ENCODE measurements at regions not wholly inside any gene's neighbourhood (a gene's known extent, or its start where the extent isn't known, plus 50 kb on each side); places are given as distances from the start of the nearest gene placed in this dataset.

DNA sequence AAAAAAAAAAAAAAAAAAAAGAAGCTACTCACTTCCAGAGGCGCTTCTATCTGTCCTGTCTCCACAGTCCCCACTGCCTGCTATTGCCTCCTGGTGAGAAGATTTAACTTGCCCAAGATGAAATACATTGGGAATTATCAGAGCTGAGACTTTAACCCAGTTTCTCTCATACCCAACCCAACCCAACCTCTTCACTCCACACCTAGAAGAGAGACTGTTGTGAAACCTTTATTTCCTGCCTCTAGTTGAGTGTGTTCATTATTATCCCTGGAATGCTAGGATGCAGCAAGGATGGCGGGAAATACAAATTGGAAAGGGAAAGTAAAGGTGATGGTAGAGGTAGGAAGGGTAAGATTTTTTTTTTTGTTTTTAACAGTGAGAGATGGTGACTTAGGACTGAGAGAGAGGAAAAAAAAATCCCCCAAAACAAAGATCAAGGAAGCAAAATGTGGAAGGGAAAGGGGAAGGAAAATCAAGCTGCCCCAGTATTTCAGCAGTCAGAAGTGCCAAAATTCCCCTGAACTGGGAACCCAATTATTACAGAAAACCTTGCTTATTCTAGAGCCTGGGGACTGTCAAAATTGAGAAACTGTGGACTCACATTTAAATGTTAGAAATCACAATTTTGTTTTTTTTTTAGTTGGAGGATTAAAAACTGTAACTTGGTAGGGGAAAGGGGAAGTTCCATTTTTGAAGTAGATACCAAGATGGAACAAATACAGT is 253.0 kb downstream of the PTTG2 start:
- TF ChIP-seq ZNF274 (IDR thresholded peaks at IDR 0.05; ENCODE audit: low read depth, low read length) = no peak
- no peak overlapping the region for H3K4me3 ChIP-seq (ENCODE audit: low read length)

DNA sequence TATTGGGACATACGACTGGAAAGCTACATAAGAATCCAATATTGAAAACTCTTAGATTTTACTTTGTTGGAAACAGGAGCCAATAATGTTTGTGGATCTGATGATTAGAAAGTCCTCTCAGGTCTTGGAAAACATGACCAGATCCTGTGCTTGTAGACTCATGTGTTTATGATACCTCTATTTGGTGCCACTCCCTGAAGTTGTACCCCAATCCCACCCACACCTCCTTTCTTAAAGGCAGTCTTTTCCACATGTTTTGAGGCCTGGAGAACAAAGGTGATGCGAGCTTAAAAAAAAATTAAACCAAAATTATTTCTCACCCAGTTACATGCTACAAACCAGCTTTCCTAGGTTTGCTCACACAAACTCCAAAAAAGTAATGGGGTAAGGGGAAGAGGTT is 262.7 kb downstream of the PTTG2 start:
- no peak overlapping the region for H3K4me3 ChIP-seq (ENCODE audit: low read length)
- TF ChIP-seq ZNF274 (IDR thresholded peaks at IDR 0.05; ENCODE audit: low read depth, low read length) = no peak

DNA sequence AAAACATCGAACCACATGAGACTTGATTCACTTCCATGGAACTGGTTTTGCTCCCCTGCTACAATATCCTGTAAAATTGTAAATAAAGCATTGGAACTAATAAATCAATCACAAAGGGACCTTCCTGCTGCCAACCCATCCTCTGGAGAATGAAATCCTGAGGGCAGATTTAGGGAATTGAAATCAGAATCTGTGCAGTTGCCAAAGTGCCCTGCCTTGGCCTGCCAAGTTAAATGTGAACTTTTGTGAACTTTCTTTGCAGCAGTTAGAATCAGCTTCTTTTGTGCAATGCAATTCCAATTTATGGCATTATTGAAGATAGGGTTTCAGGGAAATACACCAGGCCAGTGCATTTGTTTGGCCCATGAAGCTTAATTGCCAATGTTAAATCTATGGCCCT is 263.1 kb downstream of the PTTG2 start:
- no peak overlapping the region for H3K4me3 ChIP-seq (ENCODE audit: low read length)
- no peak for TF ChIP-seq ZNF274 (IDR thresholded peaks at IDR 0.05; ENCODE audit: low read depth, low read length)

DNA sequence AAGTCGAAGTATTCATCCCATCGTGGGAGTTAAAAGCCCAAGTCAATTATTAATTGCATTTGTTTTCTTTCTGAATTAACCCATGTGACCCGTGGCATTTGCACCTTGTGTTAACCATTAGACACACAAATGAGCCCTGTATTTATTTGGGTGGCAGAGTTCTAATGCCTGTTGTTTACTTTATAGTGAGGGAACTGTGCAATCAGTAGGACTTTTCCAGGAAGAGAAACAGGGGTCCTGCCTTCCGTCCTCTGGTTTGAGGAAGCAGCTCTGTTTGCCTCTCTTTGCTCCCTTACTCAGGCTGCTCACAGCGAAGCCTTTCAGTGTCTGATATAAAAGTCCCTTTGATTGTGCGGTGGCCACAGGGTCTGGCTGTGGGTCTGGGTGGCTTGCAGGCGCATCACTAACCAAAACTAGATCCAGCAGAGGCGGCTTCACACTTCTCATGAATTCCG is 263.6 kb downstream of the PTTG2 start:
- no peak for TF ChIP-seq ZNF274 (IDR thresholded peaks at IDR 0.05; ENCODE audit: low read depth, low read length)

DNA sequence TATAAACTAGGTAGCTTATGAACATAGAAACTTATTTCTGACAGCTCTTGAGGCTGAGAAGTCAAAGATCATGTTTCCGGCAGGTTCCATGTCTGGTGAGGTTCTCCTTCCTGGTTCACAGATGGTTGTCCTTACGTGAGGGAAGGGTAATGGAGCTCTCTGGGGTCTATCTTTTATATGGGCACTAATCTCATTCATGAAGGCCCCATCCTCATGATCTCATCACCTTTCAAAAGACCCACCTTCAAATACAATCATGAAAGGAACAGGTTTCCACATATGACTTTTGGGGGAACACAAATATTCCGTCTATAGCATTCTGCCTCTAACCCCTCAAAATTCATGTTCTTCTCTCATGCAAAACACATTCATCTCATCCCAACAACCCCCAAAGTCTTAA is 264.7 kb downstream of the PTTG2 start:
- H3K4me3 ChIP-seq (ENCODE audit: low read length) = no peak overlapping the region
- no peak for TF ChIP-seq ZNF274 (IDR thresholded peaks at IDR 0.05; ENCODE audit: low read depth, low read length)

More for the DNA sequence above, 263.6 kb downstream of the PTTG2 start:
- H3K4me3 ChIP-seq (ENCODE audit: low read length) = no peak overlapping the region

DNA sequence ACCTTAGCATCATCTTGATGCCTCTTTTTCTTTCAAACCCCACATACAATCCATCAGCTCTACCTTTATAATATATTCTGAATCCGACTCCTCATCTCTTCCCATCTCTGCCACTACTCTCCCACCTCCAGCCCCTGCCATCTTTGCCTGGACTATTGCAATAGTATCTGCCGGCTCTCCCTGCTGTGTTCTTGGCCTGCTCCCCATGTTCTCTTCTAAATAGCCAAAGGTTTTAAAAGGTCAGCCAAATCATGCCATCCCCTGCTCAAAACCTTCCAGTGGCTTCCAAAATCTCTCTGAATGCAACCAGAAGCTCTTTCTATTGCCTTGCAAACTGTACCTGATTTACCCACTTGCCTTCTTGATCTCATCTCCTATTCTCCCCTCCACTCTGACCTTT is 266.0 kb downstream of the PTTG2 start:
- H3K4me3 ChIP-seq (ENCODE audit: low read length) = no peak overlapping the region

DNA sequence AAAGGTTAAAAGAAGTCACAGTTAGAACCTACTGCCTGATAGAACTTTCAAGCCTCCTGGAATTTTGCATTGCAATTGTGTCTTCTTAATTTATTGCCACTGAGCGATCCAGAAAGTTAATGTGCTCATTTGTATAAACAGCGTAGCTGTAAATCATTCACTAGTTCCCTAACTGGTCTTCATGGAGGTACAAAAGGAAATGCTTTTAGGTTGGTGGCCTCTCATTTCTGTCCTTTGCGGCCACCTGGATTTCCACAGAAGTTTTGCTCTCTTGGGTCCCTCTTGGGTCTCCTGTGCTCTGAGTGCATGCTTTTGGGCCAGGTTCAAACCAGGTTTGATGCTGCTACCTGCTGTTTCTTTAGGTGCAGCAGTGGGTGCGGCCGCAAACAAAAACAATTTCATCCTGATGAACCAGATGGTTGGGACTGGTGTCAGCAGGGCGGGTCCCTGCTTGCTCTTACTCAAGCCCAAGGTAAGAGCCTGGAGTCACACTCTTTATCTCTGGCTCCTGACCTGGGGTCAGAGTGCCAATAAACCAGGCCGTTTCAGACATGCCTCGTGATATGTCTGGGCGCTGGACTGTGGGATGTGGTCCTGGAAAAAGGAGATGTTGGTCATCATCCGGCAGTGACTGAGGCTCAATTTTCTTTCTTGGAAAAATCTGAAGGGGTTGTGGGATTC is 270.1 kb downstream of the PTTG2 start:
- no peak for TF ChIP-seq ZNF274 (IDR thresholded peaks at IDR 0.05; ENCODE audit: low read depth, low read length)
- no peak overlapping the region for H3K4me3 ChIP-seq (ENCODE audit: low read length)

More for the DNA sequence above, 266.0 kb downstream of the PTTG2 start:
- no peak for TF ChIP-seq ZNF274 (IDR thresholded peaks at IDR 0.05; ENCODE audit: low read depth, low read length)

DNA sequence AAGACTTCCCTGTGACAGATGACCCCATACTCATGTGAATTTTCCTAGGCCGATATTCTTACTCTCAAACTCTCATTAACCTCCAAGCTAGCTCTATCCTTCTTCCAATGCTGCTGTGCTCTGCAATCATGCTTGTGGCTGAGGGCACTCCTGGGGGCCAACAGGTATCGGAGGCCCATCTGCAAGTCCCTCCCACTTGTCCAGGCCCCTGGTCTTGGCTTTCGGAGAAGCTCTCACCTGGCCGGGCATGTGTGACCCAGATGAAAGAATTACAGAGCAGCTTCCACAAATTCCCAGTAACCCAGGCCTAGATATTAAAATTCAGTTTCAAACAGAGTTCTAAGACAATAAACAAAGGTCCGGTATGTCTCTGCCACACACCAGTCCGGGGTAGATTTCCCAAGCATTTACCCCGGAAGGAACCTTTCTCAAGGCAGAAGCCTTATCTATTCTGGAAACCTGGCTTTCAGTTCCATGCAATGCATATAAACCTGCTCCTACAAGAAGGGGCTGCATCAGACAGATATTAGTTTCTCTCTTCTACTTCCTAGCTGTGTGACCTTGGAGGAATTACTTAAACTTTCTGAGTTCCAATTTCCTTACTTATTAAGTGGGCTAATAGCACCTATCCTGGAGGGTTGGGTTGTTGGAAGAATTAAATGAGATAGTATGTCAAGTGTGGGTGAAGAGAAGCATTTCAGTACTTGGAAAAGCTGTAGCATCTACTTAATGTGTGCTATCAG is 270.8 kb downstream of the PTTG2 start:
- no peak overlapping the region for H3K4me3 ChIP-seq (ENCODE audit: low read length)
- no peak for TF ChIP-seq ZNF274 (IDR thresholded peaks at IDR 0.05; ENCODE audit: low read depth, low read length)

DNA sequence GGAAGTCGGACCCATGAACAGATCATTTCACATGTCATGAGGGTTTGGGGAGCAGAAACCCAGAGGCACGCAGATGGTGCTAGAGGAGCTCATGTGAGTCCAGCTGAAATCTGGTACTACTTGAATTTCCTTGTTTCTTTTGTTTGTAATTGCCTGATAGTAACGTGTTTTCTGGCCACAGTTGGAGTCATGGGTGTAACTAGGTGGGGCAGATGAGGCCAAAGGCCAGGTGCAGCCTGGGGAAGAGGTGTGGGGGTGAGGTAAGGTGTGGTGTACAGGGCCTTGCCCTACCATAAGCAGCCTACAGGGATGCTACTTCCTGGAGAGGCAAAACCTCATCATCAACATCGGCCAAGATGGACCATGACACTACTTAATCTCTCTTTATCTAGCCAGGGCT is 271.4 kb downstream of the PTTG2 start:
- no peak overlapping the region for H3K4me3 ChIP-seq (ENCODE audit: low read length)
- no peak for TF ChIP-seq ZNF274 (IDR thresholded peaks at IDR 0.05; ENCODE audit: low read depth, low read length)

DNA sequence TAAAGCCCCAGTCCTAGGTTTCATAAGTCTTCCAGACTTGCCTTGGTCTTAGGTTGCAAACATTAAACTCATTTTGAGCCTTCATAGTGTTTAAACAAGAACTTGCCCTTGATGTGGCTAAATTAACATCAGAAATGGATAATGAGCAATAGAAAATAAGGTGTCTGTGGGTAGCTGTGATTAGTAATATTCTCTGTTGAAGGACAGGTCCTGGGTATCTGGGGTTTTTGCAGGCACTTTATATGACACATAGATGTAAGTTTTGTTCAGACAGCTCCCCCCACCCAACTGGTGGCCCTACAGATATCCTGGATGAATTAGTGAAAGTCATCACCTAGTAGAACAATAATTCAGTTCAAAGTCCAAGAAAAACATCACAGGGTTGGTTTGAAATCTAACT is 272.5 kb downstream of the PTTG2 start:
- TF ChIP-seq ZNF274 (IDR thresholded peaks at IDR 0.05; ENCODE audit: low read depth, low read length) = no peak
- H3K4me3 ChIP-seq (ENCODE audit: low read length) = no peak overlapping the region

DNA sequence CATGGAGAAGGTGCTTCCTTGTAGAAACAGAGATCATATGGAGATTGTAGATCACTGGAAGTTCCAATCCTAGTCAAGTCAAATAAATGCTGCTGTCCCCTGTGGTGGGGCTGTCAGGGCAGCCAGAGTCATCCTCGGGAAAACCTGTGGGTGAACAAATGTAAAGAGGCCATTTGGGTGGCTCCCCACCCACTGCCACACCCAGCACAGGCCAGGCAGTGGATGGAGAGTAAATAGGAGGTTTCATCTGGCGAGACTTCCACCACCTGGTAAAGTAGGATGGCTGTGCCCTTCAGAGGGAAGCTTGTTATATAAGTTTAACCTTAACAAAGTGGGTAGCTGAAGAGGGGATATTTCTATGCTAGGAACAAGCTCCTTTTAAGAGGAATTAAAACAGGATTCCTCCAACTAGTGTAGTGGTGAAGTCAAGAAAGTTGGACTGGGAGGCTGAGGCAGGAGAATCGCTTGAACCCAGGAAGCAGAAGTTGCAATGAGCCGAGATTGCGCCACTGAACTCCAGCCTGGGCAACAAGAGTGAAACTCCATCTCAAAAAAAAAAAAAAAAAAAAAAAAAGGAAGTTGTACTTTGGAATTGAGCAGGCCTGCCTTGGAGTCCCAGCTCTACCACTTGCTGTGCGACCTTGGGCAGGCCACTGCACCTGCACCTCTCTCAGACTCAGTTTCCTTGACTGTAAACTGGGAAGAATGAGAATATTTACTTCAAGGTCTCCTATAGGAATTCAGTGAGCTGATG is 273.7 kb downstream of the PTTG2 start:
- no peak for TF ChIP-seq ZNF274 (IDR thresholded peaks at IDR 0.05; ENCODE audit: low read depth, low read length)
- no peak overlapping the region for H3K4me3 ChIP-seq (ENCODE audit: low read length)

DNA sequence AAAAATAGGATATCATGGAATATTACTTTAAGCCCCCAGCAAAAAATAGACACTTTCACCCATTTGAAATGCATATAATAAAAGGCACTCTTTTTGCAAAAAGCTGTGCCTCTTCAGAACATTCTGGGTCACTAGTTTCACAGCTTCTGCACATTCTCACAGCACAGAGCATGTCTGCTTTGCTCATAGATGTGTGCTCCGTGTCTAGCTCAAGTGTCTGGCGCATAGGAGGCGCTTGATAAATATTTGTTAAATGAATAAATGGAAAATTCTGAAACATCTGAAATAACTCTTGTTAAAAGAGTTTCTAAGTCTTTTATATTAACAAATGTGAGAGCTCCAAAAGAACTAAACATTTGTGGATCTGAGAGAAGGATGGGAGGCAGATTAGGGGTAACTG is 275.2 kb downstream of the PTTG2 start:
- no peak for TF ChIP-seq ZNF274 (IDR thresholded peaks at IDR 0.05; ENCODE audit: low read depth, low read length)
- H3K4me3 ChIP-seq (ENCODE audit: low read length) = no peak overlapping the region

DNA sequence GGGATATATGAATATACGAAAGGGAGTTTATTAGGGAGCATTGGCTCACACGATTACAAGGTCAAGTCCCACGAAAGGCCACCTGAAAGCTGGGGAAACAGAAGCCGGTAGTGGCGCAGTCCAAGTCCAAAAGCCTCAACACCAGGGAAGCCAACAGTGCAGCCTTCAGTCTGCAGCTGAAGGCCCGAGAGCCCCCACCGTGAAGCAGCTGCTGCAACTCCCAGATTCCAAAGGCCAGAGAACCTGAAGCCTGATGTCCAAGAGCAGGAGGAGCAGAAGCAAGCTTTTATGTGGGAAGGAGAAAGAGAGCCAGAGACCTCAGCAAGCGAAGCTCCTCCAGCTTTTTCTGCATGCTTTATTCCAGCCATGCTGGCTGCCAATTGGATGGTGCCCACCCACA is 275.8 kb downstream of the PTTG2 start:
- H3K4me3 ChIP-seq (ENCODE audit: low read length) = no peak overlapping the region
- TF ChIP-seq ZNF274 (IDR thresholded peaks at IDR 0.05; ENCODE audit: low read depth, low read length) = no peak

DNA sequence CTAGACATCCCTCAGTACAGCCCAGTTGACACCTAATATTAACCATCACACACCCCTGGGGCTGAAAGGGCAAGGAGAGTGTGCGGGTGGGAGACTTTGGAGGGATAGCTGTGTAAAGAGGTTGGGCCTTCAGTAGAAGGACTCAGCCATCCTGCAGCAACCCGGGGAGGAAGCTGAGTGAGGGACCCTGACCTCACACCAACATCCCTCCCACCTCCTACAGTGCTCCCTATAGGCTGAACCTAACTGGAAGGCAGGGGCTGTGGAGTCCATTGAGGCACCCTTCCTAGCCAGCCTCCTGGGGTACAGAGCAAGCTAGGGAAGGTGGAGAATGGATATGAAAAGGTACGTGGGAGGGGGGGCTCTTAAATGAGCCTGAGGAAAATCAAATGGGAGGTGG is 276.3 kb downstream of the PTTG2 start:
- H3K4me3 ChIP-seq (ENCODE audit: low read length) = no peak overlapping the region
- TF ChIP-seq ZNF274 (IDR thresholded peaks at IDR 0.05; ENCODE audit: low read depth, low read length) = no peak

Measured in GM08714 (cell line).